ENCODE measurements at regions not wholly inside any gene's neighbourhood (a gene's known extent, or its start where the extent isn't known, plus 50 kb on each side); places are given as distances from the start of the nearest gene placed in this dataset.

DNA sequence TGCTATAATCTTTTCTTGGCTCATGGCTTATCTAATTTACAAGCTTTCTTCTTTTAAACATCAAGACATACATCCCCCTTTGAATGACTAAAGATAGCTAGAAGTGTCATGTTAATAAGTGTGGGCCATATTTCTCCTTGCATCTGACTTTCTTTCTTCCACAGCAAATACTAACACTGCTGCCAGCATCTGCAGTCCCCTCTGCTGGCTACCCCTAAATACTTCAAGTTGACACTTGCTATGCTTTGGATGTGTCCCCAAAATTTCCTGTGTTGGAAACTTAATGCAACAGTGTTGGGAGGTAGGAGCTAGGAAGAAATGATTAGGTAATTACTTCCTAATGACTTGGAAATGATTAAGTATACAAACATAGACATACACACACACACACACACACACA lies 459.0 kb upstream of the ST8SIA4 start:
- TF ChIP-seq, protein P1, sequence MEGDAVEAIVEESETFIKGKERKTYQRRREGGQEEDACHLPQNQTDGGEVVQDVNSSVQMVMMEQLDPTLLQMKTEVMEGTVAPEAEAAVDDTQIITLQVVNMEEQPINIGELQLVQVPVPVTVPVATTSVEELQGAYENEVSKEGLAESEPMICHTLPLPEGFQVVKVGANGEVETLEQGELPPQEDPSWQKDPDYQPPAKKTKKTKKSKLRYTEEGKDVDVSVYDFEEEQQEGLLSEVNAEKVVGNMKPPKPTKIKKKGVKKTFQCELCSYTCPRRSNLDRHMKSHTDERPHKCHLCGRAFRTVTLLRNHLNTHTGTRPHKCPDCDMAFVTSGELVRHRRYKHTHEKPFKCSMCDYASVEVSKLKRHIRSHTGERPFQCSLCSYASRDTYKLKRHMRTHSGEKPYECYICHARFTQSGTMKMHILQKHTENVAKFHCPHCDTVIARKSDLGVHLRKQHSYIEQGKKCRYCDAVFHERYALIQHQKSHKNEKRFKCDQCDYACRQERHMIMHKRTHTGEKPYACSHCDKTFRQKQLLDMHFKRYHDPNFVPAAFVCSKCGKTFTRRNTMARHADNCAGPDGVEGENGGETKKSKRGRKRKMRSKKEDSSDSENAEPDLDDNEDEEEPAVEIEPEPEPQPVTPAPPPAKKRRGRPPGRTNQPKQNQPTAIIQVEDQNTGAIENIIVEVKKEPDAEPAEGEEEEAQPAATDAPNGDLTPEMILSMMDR (IDR thresholded peaks at IDR 0.05; ENCODE audit: insufficient read depth, low read length), result no peak
- TF ChIP-seq POLR2AphosphoS5 (IDR thresholded peaks at IDR 0.05; ENCODE audit: low read depth) (no peak), GABPA (IDR thresholded peaks at IDR 0.05; ENCODE audit: low read depth) (no peak)
- TF ChIP-seq, protein P2, sequence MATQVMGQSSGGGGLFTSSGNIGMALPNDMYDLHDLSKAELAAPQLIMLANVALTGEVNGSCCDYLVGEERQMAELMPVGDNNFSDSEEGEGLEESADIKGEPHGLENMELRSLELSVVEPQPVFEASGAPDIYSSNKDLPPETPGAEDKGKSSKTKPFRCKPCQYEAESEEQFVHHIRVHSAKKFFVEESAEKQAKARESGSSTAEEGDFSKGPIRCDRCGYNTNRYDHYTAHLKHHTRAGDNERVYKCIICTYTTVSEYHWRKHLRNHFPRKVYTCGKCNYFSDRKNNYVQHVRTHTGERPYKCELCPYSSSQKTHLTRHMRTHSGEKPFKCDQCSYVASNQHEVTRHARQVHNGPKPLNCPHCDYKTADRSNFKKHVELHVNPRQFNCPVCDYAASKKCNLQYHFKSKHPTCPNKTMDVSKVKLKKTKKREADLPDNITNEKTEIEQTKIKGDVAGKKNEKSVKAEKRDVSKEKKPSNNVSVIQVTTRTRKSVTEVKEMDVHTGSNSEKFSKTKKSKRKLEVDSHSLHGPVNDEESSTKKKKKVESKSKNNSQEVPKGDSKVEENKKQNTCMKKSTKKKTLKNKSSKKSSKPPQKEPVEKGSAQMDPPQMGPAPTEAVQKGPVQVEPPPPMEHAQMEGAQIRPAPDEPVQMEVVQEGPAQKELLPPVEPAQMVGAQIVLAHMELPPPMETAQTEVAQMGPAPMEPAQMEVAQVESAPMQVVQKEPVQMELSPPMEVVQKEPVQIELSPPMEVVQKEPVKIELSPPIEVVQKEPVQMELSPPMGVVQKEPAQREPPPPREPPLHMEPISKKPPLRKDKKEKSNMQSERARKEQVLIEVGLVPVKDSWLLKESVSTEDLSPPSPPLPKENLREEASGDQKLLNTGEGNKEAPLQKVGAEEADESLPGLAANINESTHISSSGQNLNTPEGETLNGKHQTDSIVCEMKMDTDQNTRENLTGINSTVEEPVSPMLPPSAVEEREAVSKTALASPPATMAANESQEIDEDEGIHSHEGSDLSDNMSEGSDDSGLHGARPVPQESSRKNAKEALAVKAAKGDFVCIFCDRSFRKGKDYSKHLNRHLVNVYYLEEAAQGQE (IDR thresholded peaks at IDR 0.05; ENCODE audit: insufficient replicate concordance, low read depth), result no peak
